ENCODE measurements at regions not wholly inside any gene's neighbourhood (a gene's known extent, or its start where the extent isn't known, plus 50 kb on each side); places are given as distances from the start of the nearest gene placed in this dataset.
A peak's percentile ranks its signal among the peaks of the same experiment; 100 is the strongest.

DNA sequence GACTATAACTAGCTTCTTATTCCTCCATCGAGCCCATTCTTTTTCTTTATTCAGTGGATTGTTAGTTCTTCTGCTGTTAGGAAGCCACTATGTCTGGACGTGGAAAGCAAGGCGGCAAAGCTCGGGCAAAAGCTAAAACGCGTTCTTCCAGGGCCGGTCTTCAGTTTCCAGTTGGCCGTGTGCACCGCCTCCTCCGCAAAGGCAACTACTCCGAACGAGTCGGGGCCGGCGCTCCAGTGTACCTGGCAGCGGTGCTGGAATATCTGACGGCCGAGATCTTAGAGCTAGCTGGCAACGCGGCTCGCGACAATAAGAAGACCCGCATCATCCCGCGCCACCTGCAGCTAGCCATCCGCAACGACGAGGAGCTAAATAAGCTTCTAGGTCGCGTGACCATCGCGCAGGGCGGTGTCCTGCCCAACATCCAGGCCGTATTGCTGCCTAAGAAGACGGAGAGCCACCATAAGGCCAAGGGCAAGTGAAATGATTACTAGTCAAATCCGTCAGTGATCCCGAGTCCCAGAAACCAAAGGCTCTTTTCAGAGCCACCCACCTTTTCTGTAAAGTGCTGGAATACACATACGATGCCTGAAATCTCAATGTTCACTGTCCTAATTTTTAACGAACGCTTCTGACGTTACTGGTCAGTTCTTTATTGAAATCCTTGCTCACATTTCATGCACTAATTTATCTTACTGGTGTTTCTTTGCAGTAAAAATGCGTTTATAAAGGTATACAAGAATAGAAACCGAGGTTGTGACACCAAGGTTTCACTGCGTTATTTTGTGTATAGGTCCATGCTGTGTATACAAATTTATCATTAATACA lies 129.9 kb downstream of the HFE start:
- H3K9ac ChIP-seq (ENCODE audit: low read length in 2 of 2), result peak overlapping the region; percentile 68 to 93
- peaks cover 12% of the 10 kb centered on the region for H3K4me1 ChIP-seq (ENCODE audit: control insufficient read depth, insufficient read depth, low read length)
- H3K27me3 ChIP-seq (ENCODE audit: control insufficient read depth in 1 of 2, insufficient read depth in 2 of 2, low read length in 2 of 2), result peaks cover 0 to 4% of the 10 kb centered on the region in 2 donors
- no peaks in the 10 kb centered on the region for H3K9me3 ChIP-seq (ENCODE audit: control insufficient read depth in 2 of 2, low read length in 2 of 2)
- H3K4me3 ChIP-seq (ENCODE audit: low read length in 2 of 2), result peak overlapping the region; percentile 75 to 87
- no peaks in the 10 kb centered on the region for H3K36me3 ChIP-seq (ENCODE audit: control insufficient read depth in 2 of 2, insufficient read depth in 2 of 2, low read length in 2 of 2)
- peak overlapping the region; percentile 94 for H3K27ac ChIP-seq (ENCODE audit: low read length)

DNA sequence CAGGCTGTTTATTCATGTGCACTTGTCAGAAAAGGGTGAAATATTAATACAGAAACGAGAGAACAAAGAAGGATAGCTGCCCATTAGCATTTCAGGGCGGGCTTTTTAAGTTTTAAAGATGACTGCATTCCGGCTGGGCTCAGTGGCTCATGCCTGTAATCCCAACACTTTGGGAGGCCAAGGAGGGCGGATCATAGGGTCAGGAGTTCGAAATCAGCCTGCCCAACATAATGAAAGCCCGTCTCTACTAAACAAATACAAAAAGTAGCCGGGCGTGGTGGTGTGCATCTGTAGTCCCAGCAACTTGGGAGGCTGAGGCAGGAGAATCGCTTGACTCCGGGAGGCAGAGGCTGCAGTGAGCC lies 130.5 kb downstream of the HFE start:
- Histone ChIP-seq H3K27me3 (ENCODE audit: control insufficient read depth in 1 of 2, insufficient read depth in 2 of 2, low read length in 2 of 2) (peaks cover 0 to 4% of the 10 kb centered on the region in 2 donors), H3K4me3 (ENCODE audit: low read length in 2 of 2) (peak overlapping the region; percentile 75 to 87)

GRCh38 chr6:26218824-26219223 lies 131.6 kb downstream of the HFE start:
- Histone ChIP-seq H3K27ac (ENCODE audit: low read length) (no peak overlapping the region), H3K4me1 (ENCODE audit: control insufficient read depth, insufficient read depth, low read length) (peaks cover 12% of the 10 kb centered on the region), H3K4me3 (ENCODE audit: low read length in 2 of 2) (no peak overlapping the region), H3K27me3 (ENCODE audit: control insufficient read depth in 1 of 2, insufficient read depth in 2 of 2, low read length in 2 of 2) (peaks cover 0 to 5% of the 10 kb centered on the region in 2 donors), H3K36me3 (ENCODE audit: control insufficient read depth in 2 of 2, insufficient read depth in 2 of 2, low read length in 2 of 2) (no peaks in the 10 kb centered on the region), H3K9ac (ENCODE audit: low read length in 2 of 2) (no peak overlapping the region), H3K9me3 (ENCODE audit: control insufficient read depth in 2 of 2, low read length in 2 of 2) (no peaks in the 10 kb centered on the region)

More for the DNA sequence above, 130.5 kb downstream of the HFE start:
- Histone ChIP-seq H3K27ac (ENCODE audit: low read length) (peak overlapping the region; percentile 94), H3K9me3 (ENCODE audit: control insufficient read depth in 2 of 2, low read length in 2 of 2) (no peaks in the 10 kb centered on the region), H3K4me1 (ENCODE audit: control insufficient read depth, insufficient read depth, low read length) (peaks cover 12% of the 10 kb centered on the region), H3K9ac (ENCODE audit: low read length in 2 of 2) (peak overlapping the region; percentile 68 to 93), H3K36me3 (ENCODE audit: control insufficient read depth in 2 of 2, insufficient read depth in 2 of 2, low read length in 2 of 2) (no peaks in the 10 kb centered on the region)

- Histone ChIP-seq H3K9ac (ENCODE audit: low read length in 2 of 2) (no peak overlapping the region), H3K27ac (ENCODE audit: low read length) (no peak overlapping the region), H3K27me3 (ENCODE audit: control insufficient read depth in 1 of 2, insufficient read depth in 2 of 2, low read length in 2 of 2) (peaks cover 0 to 12% of the 10 kb centered on the region in 2 donors), H3K4me1 (ENCODE audit: control insufficient read depth, insufficient read depth, low read length) (peaks cover 6% of the 10 kb centered on the region), H3K36me3 (ENCODE audit: control insufficient read depth in 2 of 2, insufficient read depth in 2 of 2, low read length in 2 of 2) (no peaks in the 10 kb centered on the region), H3K4me3 (ENCODE audit: low read length in 2 of 2) (no peak overlapping the region), H3K9me3 (ENCODE audit: control insufficient read depth in 2 of 2, low read length in 2 of 2) (peaks cover 0 to 3% of the 10 kb centered on the region in 2 donors)
Observed at GRCh38 chr6:26220145-26220970, 133.1 kb downstream of the HFE start.

DNA sequence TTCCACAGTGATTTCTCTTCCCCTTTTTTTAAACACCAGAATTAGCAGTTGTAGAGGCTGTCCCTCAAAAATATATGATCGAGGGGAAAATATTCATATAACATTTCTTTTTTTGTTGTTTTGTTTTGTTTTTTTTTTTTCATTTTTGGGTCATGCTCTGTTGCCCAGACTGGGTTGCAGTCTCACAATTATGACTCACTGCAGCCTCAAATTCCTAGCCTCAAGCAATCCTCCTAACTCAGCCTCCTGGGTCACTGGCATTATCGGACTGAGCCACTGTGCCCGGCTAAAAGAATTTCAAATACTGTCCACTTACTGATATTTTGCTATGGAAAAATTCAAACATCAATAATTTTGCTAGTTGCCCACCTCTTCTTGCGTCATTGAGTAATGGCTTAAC lies 134.0 kb downstream of the HFE start:
- peaks cover 0 to 8% of the 10 kb centered on the region in 2 donors for H3K9me3 ChIP-seq (ENCODE audit: control insufficient read depth in 2 of 2, low read length in 2 of 2)
- no peak overlapping the region for H3K9ac ChIP-seq (ENCODE audit: low read length in 2 of 2)
- H3K27ac ChIP-seq (ENCODE audit: low read length), result no peak overlapping the region
- no peaks in the 10 kb centered on the region for H3K36me3 ChIP-seq (ENCODE audit: control insufficient read depth in 2 of 2, insufficient read depth in 2 of 2, low read length in 2 of 2)
- H3K4me1 ChIP-seq (ENCODE audit: control insufficient read depth, insufficient read depth, low read length), result no peaks in the 10 kb centered on the region
- H3K27me3 ChIP-seq (ENCODE audit: control insufficient read depth in 1 of 2, insufficient read depth in 2 of 2, low read length in 2 of 2), result peaks cover 0 to 13% of the 10 kb centered on the region in 2 donors
- no peak overlapping the region for H3K4me3 ChIP-seq (ENCODE audit: low read length in 2 of 2)

GRCh38 chr6:26222571-26222970 lies 135.3 kb downstream of the HFE start:
- Histone ChIP-seq H3K27ac (ENCODE audit: low read length) (no peak overlapping the region), H3K36me3 (ENCODE audit: control insufficient read depth in 2 of 2, insufficient read depth in 2 of 2, low read length in 2 of 2) (no peaks in the 10 kb centered on the region), H3K9ac (ENCODE audit: low read length in 2 of 2) (no peak overlapping the region), H3K4me3 (ENCODE audit: low read length in 2 of 2) (no peak overlapping the region), H3K27me3 (ENCODE audit: control insufficient read depth in 1 of 2, insufficient read depth in 2 of 2, low read length in 2 of 2) (peaks cover 0 to 13% of the 10 kb centered on the region in 2 donors), H3K9me3 (ENCODE audit: control insufficient read depth in 2 of 2, low read length in 2 of 2) (peaks cover 0 to 8% of the 10 kb centered on the region in 2 donors), H3K4me1 (ENCODE audit: control insufficient read depth, insufficient read depth, low read length) (no peaks in the 10 kb centered on the region)

DNA sequence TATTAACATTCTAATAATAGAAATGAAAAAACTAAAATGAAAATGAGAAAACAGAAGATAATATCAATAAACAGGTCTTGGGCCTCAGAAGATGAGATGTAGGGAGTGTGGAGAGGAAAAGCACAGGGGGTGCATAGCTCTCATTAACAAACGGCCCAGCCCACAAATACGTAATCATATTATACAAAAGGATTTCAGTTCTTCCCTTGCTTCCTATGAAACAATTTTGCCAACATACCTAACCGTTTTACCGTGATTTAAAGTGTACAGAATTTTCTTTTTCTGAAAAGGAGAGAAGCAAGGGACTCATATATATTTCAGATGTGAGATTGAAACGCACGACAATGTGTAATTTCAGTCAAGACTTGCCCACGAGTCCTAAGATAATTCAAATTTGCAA lies 136.0 kb downstream of the HFE start:
- Histone ChIP-seq H3K4me1 (ENCODE audit: control insufficient read depth, insufficient read depth, low read length) (no peaks in the 10 kb centered on the region), H3K9me3 (ENCODE audit: control insufficient read depth in 2 of 2, low read length in 2 of 2) (peaks cover 0 to 8% of the 10 kb centered on the region in 2 donors), H3K9ac (ENCODE audit: low read length in 2 of 2) (peak overlapping the region in 1 of 2 donors; percentile 74), H3K27ac (ENCODE audit: low read length) (peak overlapping the region; percentile 89), H3K27me3 (ENCODE audit: control insufficient read depth in 1 of 2, insufficient read depth in 2 of 2, low read length in 2 of 2) (peaks cover 0 to 13% of the 10 kb centered on the region in 2 donors), H3K36me3 (ENCODE audit: control insufficient read depth in 2 of 2, insufficient read depth in 2 of 2, low read length in 2 of 2) (no peaks in the 10 kb centered on the region), H3K4me3 (ENCODE audit: low read length in 2 of 2) (peak overlapping the region; percentile 77 to 89)

- Histone ChIP-seq H3K9ac (ENCODE audit: low read length in 2 of 2) (peak overlapping the region; percentile 74 to 85), H3K27ac (ENCODE audit: low read length) (peak overlapping the region; percentile 89), H3K36me3 (ENCODE audit: control insufficient read depth in 2 of 2, insufficient read depth in 2 of 2, low read length in 2 of 2) (no peaks in the 10 kb centered on the region), H3K4me3 (ENCODE audit: low read length in 2 of 2) (peak overlapping the region; percentile 77 to 89), H3K27me3 (ENCODE audit: control insufficient read depth in 1 of 2, insufficient read depth in 2 of 2, low read length in 2 of 2) (peaks cover 0 to 13% of the 10 kb centered on the region in 2 donors), H3K9me3 (ENCODE audit: control insufficient read depth in 2 of 2, low read length in 2 of 2) (peaks cover 0 to 8% of the 10 kb centered on the region in 2 donors), H3K4me1 (ENCODE audit: control insufficient read depth, insufficient read depth, low read length) (no peaks in the 10 kb centered on the region)
Observed at GRCh38 chr6:26223650-26224546, 136.7 kb downstream of the HFE start.

GRCh38 chr6:26224547-26224912 lies 137.3 kb downstream of the HFE start:
- Histone ChIP-seq H3K36me3 (ENCODE audit: control insufficient read depth in 2 of 2, insufficient read depth in 2 of 2, low read length in 2 of 2) (no peaks in the 10 kb centered on the region), H3K27me3 (ENCODE audit: control insufficient read depth in 1 of 2, insufficient read depth in 2 of 2, low read length in 2 of 2) (peaks cover 0 to 13% of the 10 kb centered on the region in 2 donors)

More at GRCh38 chr6:26224547-26224912, 137.3 kb downstream of the HFE start:
- Histone ChIP-seq H3K27ac (ENCODE audit: low read length) (peak overlapping the region; percentile 89), H3K4me3 (ENCODE audit: low read length in 2 of 2) (peak overlapping the region; percentile 50 to 77), H3K9me3 (ENCODE audit: control insufficient read depth in 2 of 2, low read length in 2 of 2) (peaks cover 0 to 8% of the 10 kb centered on the region in 2 donors), H3K9ac (ENCODE audit: low read length in 2 of 2) (peak overlapping the region; percentile 45 to 85), H3K4me1 (ENCODE audit: control insufficient read depth, insufficient read depth, low read length) (no peaks in the 10 kb centered on the region)
